ENCODE measurements at regions not wholly inside any gene's neighbourhood (a gene's known extent, or its start where the extent isn't known, plus 50 kb on each side); places are given as distances from the start of the nearest gene placed in this dataset.
A peak's percentile ranks its signal among the peaks of the same experiment; 100 is the strongest.

DNA sequence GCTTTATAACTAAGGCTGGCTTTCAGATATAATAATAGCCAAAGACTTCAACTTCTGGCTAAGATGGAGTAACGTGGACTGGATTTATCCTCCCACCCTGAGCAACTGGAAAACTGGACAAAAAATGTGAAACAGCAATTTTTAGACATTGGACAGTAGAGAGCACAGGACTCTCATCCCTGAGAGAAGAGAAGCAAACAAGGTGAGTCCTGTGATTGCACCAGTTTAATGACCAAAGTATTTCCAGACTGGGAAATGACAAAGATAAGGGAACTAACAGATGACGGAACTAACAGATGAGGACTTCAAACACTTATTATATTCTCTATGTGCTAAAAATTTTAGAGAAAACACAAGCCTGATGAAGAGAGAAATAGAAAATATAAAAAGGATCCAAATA is 175.7 kb upstream of the SLC25A13 start:
- Histone ChIP-seq H3K4me1 (ENCODE audit: control insufficient read depth in 3 of 3, insufficient read depth in 3 of 3, low read length in 3 of 3) (no peaks in the 10 kb centered on the region), H3K9ac (ENCODE audit: low read depth in 1 of 3, low read length in 3 of 3) (no peak overlapping the region), H3K27me3 (ENCODE audit: control insufficient read depth in 3 of 3, insufficient read depth in 3 of 3, low read length in 3 of 3) (no peaks in the 10 kb centered on the region), H3K4me3 (ENCODE audit: low read length in 3 of 3) (no peak overlapping the region), H3K36me3 (ENCODE audit: control insufficient read depth in 3 of 3, insufficient read depth in 3 of 3, low read length in 3 of 3) (no peaks in the 10 kb centered on the region), H3K27ac (ENCODE audit: low read depth, low read length) (no peak overlapping the region), H3K9me3 (ENCODE audit: control insufficient read depth in 3 of 3, low read length in 3 of 3) (no peaks in the 10 kb centered on the region)

DNA sequence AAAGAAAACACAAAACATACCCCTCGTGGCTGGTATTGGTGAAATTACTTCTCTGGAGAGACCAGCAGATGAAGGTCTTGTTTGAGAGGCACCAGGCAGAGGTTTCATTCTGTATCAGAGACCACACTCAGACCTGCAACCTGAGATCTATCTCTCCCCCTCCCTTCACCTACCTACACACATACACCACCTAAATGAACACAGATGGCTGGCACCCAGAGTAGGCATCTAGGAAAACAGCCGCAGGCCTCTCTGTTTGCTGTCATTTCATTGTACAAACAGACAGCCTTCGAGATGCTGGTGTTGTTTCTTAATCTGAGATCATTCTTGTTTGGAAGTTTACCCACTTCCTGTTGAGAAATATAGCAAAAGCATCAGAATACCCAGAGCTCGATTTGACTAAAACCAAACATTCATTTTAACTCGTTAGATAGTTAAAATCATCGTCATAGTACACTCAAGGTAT is 173.9 kb upstream of the SLC25A13 start:
- H3K4me3 ChIP-seq (ENCODE audit: low read length in 3 of 3) = no peak overlapping the region
- no peak overlapping the region for H3K9ac ChIP-seq (ENCODE audit: low read depth in 1 of 3, low read length in 3 of 3)
- H3K27me3 ChIP-seq (ENCODE audit: control insufficient read depth in 3 of 3, insufficient read depth in 3 of 3, low read length in 3 of 3) = no peaks in the 10 kb centered on the region
- H3K4me1 ChIP-seq (ENCODE audit: control insufficient read depth in 3 of 3, insufficient read depth in 3 of 3, low read length in 3 of 3) = no peaks in the 10 kb centered on the region
- no peaks in the 10 kb centered on the region for H3K36me3 ChIP-seq (ENCODE audit: control insufficient read depth in 3 of 3, insufficient read depth in 3 of 3, low read length in 3 of 3)
- H3K27ac ChIP-seq (ENCODE audit: low read depth, low read length) = no peak overlapping the region
- H3K9me3 ChIP-seq (ENCODE audit: control insufficient read depth in 3 of 3, low read length in 3 of 3) = no peaks in the 10 kb centered on the region

DNA sequence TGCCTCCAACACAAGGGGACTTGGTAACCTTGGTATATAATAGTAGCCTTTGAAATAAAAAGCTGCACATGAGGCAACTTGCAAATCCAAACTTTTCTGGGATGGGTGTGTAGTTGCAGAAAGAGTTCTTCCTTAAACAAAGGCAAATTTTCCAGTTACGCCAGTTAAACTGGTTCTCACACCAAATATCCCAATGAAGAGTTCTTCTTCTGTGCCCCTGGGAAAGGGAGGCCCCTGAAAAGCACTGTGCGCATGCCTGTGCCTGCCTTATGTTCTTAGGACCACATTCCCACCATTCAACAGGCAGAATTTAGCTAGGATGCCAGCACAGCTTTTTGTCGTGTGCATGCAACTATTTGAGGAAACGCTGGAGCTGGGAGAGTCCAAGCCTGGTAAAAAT is 164.8 kb upstream of the SLC25A13 start:
- Histone ChIP-seq H3K36me3 (ENCODE audit: control insufficient read depth in 3 of 3, insufficient read depth in 3 of 3, low read length in 3 of 3) (no peaks in the 10 kb centered on the region), H3K4me3 (ENCODE audit: low read length in 3 of 3) (no peak overlapping the region), H3K9ac (ENCODE audit: low read depth in 1 of 3, low read length in 3 of 3) (no peak overlapping the region), H3K27ac (ENCODE audit: low read depth, low read length) (no peak overlapping the region), H3K27me3 (ENCODE audit: control insufficient read depth in 3 of 3, insufficient read depth in 3 of 3, low read length in 3 of 3) (no peaks in the 10 kb centered on the region), H3K9me3 (ENCODE audit: control insufficient read depth in 3 of 3, low read length in 3 of 3) (no peaks in the 10 kb centered on the region), H3K4me1 (ENCODE audit: control insufficient read depth in 3 of 3, insufficient read depth in 3 of 3, low read length in 3 of 3) (no peaks in the 10 kb centered on the region)

DNA sequence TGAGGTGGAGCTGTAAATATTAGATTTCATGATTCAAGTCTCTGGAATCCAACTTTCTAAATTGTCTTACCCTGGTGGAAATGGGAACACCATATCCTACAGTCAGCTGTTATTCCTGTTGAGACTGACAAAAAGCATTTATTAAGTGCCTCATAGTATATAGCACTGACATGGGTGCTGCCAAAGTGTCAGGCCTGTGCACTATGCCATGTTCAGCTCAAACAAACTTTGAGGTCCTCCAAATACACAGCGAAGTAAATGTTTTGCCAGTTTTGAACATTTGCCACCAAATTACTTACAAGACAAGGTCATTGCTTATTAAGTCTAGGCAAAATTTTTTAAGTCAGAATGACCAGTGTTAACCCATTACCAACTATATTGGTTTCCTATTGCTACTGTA is 162.9 kb upstream of the SLC25A13 start:
- Histone ChIP-seq H3K9me3 (ENCODE audit: control insufficient read depth in 3 of 3, low read length in 3 of 3) (no peaks in the 10 kb centered on the region), H3K4me1 (ENCODE audit: control insufficient read depth in 3 of 3, insufficient read depth in 3 of 3, low read length in 3 of 3) (no peaks in the 10 kb centered on the region), H3K36me3 (ENCODE audit: control insufficient read depth in 3 of 3, insufficient read depth in 3 of 3, low read length in 3 of 3) (no peaks in the 10 kb centered on the region), H3K27me3 (ENCODE audit: control insufficient read depth in 3 of 3, insufficient read depth in 3 of 3, low read length in 3 of 3) (no peaks in the 10 kb centered on the region), H3K27ac (ENCODE audit: low read depth, low read length) (no peak overlapping the region), H3K4me3 (ENCODE audit: low read length in 3 of 3) (no peak overlapping the region), H3K9ac (ENCODE audit: low read depth in 1 of 3, low read length in 3 of 3) (no peak overlapping the region)

DNA sequence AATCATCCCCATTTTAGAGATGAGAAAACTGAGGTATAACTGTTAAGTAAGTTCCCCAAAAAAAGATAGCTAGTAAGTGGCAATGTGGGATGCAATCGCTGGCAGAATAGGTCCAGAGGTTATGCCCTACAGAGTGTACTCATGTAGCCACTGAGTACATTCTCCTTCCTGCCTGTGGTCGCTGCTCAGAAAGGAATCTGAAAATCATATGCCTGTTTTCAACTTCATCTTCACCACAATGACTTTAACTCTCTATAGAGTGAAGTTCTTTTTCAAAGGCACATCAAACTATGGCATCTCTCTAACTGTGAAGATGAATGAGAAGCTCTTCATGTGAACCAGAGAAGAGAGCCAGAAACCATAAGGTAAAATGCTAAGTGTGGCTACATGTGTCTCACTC is 162.2 kb upstream of the SLC25A13 start:
- H3K27me3 ChIP-seq (ENCODE audit: control insufficient read depth in 3 of 3, insufficient read depth in 3 of 3, low read length in 3 of 3) = no peaks in the 10 kb centered on the region
- H3K4me3 ChIP-seq (ENCODE audit: low read length in 3 of 3) = no peak overlapping the region
- H3K27ac ChIP-seq (ENCODE audit: low read depth, low read length) = no peak overlapping the region
- H3K4me1 ChIP-seq (ENCODE audit: control insufficient read depth in 3 of 3, insufficient read depth in 3 of 3, low read length in 3 of 3) = no peaks in the 10 kb centered on the region
- H3K9ac ChIP-seq (ENCODE audit: low read depth in 1 of 3, low read length in 3 of 3) = no peak overlapping the region
- no peaks in the 10 kb centered on the region for H3K36me3 ChIP-seq (ENCODE audit: control insufficient read depth in 3 of 3, insufficient read depth in 3 of 3, low read length in 3 of 3)
- H3K9me3 ChIP-seq (ENCODE audit: control insufficient read depth in 3 of 3, low read length in 3 of 3) = no peaks in the 10 kb centered on the region

DNA sequence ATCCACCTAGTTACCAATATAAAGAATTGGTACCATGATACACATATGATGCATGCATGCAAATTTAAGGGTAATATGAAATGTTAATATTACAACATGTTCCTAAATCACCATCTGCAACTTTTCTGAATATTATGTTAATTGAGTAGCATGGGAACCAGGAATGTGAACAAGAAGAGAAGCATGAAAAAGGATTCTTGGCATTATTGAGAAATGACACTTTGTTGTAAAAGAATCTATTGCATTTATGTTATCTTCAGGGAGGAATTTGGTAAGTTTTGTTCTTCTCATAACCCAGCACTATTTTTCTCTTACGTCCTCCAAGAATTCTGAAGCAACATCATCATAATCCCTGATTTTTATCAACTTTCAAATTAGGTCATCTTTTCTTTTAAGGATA is 159.9 kb upstream of the SLC25A13 start:
- no peaks in the 10 kb centered on the region for H3K9me3 ChIP-seq (ENCODE audit: control insufficient read depth in 3 of 3, low read length in 3 of 3)
- no peak overlapping the region for H3K9ac ChIP-seq (ENCODE audit: low read depth in 1 of 3, low read length in 3 of 3)
- no peak overlapping the region for H3K4me3 ChIP-seq (ENCODE audit: low read length in 3 of 3)
- no peak overlapping the region for H3K27ac ChIP-seq (ENCODE audit: low read depth, low read length)
- H3K36me3 ChIP-seq (ENCODE audit: control insufficient read depth in 3 of 3, insufficient read depth in 3 of 3, low read length in 3 of 3) = no peaks in the 10 kb centered on the region
- H3K4me1 ChIP-seq (ENCODE audit: control insufficient read depth in 3 of 3, insufficient read depth in 3 of 3, low read length in 3 of 3) = no peaks in the 10 kb centered on the region
- no peaks in the 10 kb centered on the region for H3K27me3 ChIP-seq (ENCODE audit: control insufficient read depth in 3 of 3, insufficient read depth in 3 of 3, low read length in 3 of 3)

DNA sequence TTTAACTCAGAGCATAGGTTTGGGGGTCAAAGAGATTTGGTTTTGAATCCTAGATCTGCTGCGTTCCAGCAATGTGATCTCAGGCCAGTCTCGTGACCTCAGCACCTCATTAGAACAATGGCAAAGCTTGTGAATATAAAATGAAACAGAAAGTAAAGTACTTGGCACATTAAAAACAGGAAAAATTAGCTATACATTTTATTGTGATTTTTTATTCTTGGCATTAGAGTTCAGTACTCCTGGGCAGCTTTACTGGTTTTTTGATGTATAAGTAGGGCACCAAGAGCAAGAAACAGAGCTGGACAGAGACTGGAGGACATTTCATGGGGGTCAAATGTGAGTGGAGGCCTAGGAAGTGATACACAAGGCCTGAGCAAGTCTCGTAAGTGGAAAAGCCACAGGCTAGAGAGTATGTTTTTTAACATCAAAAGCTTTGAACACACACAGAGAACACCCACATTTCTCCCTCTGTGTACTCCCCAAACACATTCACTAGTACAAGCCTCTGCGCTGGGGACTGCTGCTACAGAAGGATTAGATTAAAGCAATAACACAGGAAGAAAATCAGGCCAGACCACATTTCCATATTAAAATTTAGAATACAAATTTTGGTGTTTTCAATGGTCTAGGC is 157.2 kb upstream of the SLC25A13 start:
- no peaks in the 10 kb centered on the region for H3K9me3 ChIP-seq (ENCODE audit: control insufficient read depth in 3 of 3, low read length in 3 of 3)
- H3K9ac ChIP-seq (ENCODE audit: low read depth in 1 of 3, low read length in 3 of 3) = peak overlapping the region in 1 of 3 donors; percentile 48
- H3K4me1 ChIP-seq (ENCODE audit: control insufficient read depth in 3 of 3, insufficient read depth in 3 of 3, low read length in 3 of 3) = no peaks in the 10 kb centered on the region
- no peak overlapping the region for H3K4me3 ChIP-seq (ENCODE audit: low read length in 3 of 3)
- H3K36me3 ChIP-seq (ENCODE audit: control insufficient read depth in 3 of 3, insufficient read depth in 3 of 3, low read length in 3 of 3) = no peaks in the 10 kb centered on the region
- H3K27me3 ChIP-seq (ENCODE audit: control insufficient read depth in 3 of 3, insufficient read depth in 3 of 3, low read length in 3 of 3) = no peaks in the 10 kb centered on the region
- H3K27ac ChIP-seq (ENCODE audit: low read depth, low read length) = no peak overlapping the region

DNA sequence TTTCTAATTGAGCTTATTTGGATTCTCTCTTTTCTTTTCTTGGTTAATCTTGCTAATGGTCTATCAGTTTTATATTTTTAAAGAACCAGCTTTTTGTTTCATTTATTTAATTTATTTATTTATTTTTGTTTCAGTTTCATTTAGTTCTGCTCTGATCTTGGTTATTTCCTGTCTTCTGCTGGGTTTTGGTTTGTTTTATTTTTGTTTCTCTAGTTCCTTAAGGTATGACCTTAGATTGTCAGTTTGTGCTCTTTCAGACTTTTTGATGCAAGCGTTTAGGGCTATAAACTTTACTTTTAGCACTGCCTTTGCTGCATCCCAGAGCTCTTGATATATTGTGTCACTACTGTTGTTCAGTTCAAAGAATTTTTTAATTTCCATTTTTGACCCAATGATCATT is 149.7 kb upstream of the SLC25A13 start:
- H3K4me3 ChIP-seq (ENCODE audit: low read length in 3 of 3) = no peak overlapping the region
- no peaks in the 10 kb centered on the region for H3K4me1 ChIP-seq (ENCODE audit: control insufficient read depth in 3 of 3, insufficient read depth in 3 of 3, low read length in 3 of 3)
- H3K9ac ChIP-seq (ENCODE audit: low read depth in 1 of 3, low read length in 3 of 3) = no peak overlapping the region
- no peaks in the 10 kb centered on the region for H3K36me3 ChIP-seq (ENCODE audit: control insufficient read depth in 3 of 3, insufficient read depth in 3 of 3, low read length in 3 of 3)
- no peaks in the 10 kb centered on the region for H3K27me3 ChIP-seq (ENCODE audit: control insufficient read depth in 3 of 3, insufficient read depth in 3 of 3, low read length in 3 of 3)
- H3K9me3 ChIP-seq (ENCODE audit: control insufficient read depth in 3 of 3, low read length in 3 of 3) = no peaks in the 10 kb centered on the region
- H3K27ac ChIP-seq (ENCODE audit: low read depth, low read length) = no peak overlapping the region

DNA sequence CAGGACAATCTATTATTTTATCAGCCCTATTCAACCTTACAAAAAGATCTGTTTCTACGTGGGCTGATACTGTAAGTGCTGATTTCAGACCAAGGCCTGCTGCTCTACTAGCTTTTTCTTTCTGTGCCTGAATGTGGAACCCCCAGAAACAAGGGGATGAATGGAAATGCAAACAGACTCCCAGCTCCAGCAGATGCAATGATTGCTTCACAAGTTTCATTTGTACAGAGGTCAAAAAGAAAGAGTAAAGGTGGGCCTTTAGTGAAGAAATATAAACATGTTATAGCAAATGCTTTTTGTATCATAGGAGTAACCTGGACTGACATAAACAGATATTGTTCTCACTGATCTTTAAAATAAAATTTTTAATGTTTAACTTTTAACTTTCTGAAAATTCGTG is 130.2 kb upstream of the SLC25A13 start:
- Histone ChIP-seq H3K27ac (ENCODE audit: low read depth, low read length) (no peak overlapping the region), H3K9me3 (ENCODE audit: control insufficient read depth in 3 of 3, low read length in 3 of 3) (no peaks in the 10 kb centered on the region), H3K27me3 (ENCODE audit: control insufficient read depth in 3 of 3, insufficient read depth in 3 of 3, low read length in 3 of 3) (no peaks in the 10 kb centered on the region), H3K9ac (ENCODE audit: low read depth in 1 of 3, low read length in 3 of 3) (no peak overlapping the region), H3K36me3 (ENCODE audit: control insufficient read depth in 3 of 3, insufficient read depth in 3 of 3, low read length in 3 of 3) (no peaks in the 10 kb centered on the region), H3K4me3 (ENCODE audit: low read length in 3 of 3) (no peak overlapping the region), H3K4me1 (ENCODE audit: control insufficient read depth in 3 of 3, insufficient read depth in 3 of 3, low read length in 3 of 3) (no peaks in the 10 kb centered on the region)

DNA sequence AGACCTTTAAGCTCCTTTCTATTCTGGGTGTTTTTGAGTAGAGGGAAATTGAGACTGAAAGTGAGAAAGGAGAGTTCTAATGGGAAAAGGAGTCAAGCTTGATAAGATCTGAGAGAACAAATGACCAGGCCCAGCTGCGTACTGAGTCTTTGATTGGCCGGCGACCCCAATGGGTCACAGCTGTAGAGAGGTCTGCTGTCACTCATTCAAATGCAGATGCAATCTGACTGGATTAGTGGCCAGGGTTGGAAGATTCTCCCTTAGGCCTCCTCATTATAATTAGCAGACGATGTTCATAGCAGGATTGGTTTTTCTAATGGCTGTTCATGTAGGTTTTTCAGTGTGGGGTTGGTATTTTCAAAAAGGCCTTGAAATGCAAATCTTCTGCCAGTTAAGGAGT is 127.2 kb upstream of the SLC25A13 start:
- Histone ChIP-seq H3K9me3 (ENCODE audit: control insufficient read depth in 3 of 3, low read length in 3 of 3) (no peaks in the 10 kb centered on the region), H3K9ac (ENCODE audit: low read depth in 1 of 3, low read length in 3 of 3) (no peak overlapping the region), H3K27me3 (ENCODE audit: control insufficient read depth in 3 of 3, insufficient read depth in 3 of 3, low read length in 3 of 3) (no peaks in the 10 kb centered on the region), H3K4me3 (ENCODE audit: low read length in 3 of 3) (no peak overlapping the region), H3K36me3 (ENCODE audit: control insufficient read depth in 3 of 3, insufficient read depth in 3 of 3, low read length in 3 of 3) (no peaks in the 10 kb centered on the region), H3K27ac (ENCODE audit: low read depth, low read length) (no peak overlapping the region), H3K4me1 (ENCODE audit: control insufficient read depth in 3 of 3, insufficient read depth in 3 of 3, low read length in 3 of 3) (no peaks in the 10 kb centered on the region)

All from skeletal muscle tissue (tissue), 3 donors.